ENCODE measurements at regions not wholly inside any gene's neighbourhood (a gene's known extent, or its start where the extent isn't known, plus 50 kb on each side); places are given as distances from the start of the nearest gene placed in this dataset.

GRCh38 chr14:101480747-101481530 lies 80.4 kb upstream of the DIO3 start:
- H3K27me3 Mint-ChIP-seq, result peaks cover 30% of the 10 kb centered on the region
- H3K9me3 Mint-ChIP-seq, result peaks cover 2% of the 10 kb centered on the region
- no peaks in the 10 kb centered on the region for H3K4me1 Mint-ChIP-seq (ENCODE audit: low read depth)
- no peak for ATAC-seq
- no peak overlapping the region for H3K4me3 Mint-ChIP-seq
- DNase-seq, result no peak
- no peak for TF ChIP-seq CTCF (IDR thresholded peaks at IDR 0.05)
- intact Hi-C loops (cut with micrococcal nuclease), result no loop called here
- no peak overlapping the region for H3K27ac Mint-ChIP-seq
- H3K36me3 Mint-ChIP-seq (ENCODE audit: low read depth), result no peaks in the 10 kb centered on the region
- ChIA-PET POLR2A (no interaction called here), CTCF (no interaction called here)

- TF ChIP-seq CTCF (IDR thresholded peaks at IDR 0.05), result no peak
- Mint-ChIP-seq H3K27me3 (peaks cover 27% of the 10 kb centered on the region), H3K36me3 (ENCODE audit: low read depth) (no peaks in the 10 kb centered on the region), H3K4me1 (ENCODE audit: low read depth) (no peaks in the 10 kb centered on the region), H3K27ac (no peak overlapping the region), H3K9me3 (peaks cover 2% of the 10 kb centered on the region), H3K4me3 (no peak overlapping the region)
- ChIA-PET CTCF (no interaction called here), POLR2A (no interaction called here)
- intact Hi-C loops (cut with micrococcal nuclease), result no loop called here
- DNase-seq, result no peak
- ATAC-seq, result no peak
Observed at GRCh38 chr14:101481557-101481956, 79.7 kb upstream of the DIO3 start.

GRCh38 chr14:101482066-101482465 lies 79.2 kb upstream of the DIO3 start:
- H3K4me3 Mint-ChIP-seq, result no peak overlapping the region
- H3K4me1 Mint-ChIP-seq (ENCODE audit: low read depth), result no peaks in the 10 kb centered on the region
- H3K27ac Mint-ChIP-seq, result no peak overlapping the region
- POLR2A ChIA-PET, result no interaction called here
- intact Hi-C loops (cut with micrococcal nuclease), result no loop called here
- H3K9me3 Mint-ChIP-seq, result peaks cover 2% of the 10 kb centered on the region
- DNase-seq (no peak), ATAC-seq (no peak)
- peaks cover 27% of the 10 kb centered on the region for H3K27me3 Mint-ChIP-seq
- TF ChIP-seq CTCF (IDR thresholded peaks at IDR 0.05), result no peak
- CTCF ChIA-PET, result no interaction called here
- H3K36me3 Mint-ChIP-seq (ENCODE audit: low read depth), result no peaks in the 10 kb centered on the region

GRCh38 chr14:101483829-101484228 lies 77.5 kb upstream of the DIO3 start:
- H3K36me3 Mint-ChIP-seq (ENCODE audit: low read depth), result no peaks in the 10 kb centered on the region
- peaks cover 27% of the 10 kb centered on the region for H3K27me3 Mint-ChIP-seq
- TF ChIP-seq CTCF (IDR thresholded peaks at IDR 0.05), result no peak
- no peak overlapping the region for H3K27ac Mint-ChIP-seq
- H3K4me1 Mint-ChIP-seq (ENCODE audit: low read depth), result no peaks in the 10 kb centered on the region
- H3K9me3 Mint-ChIP-seq, result peaks cover 2% of the 10 kb centered on the region
- ATAC-seq (no peak), DNase-seq (no peak)
- ChIA-PET CTCF (no interaction called here), POLR2A (no interaction called here)
- intact Hi-C loops (cut with micrococcal nuclease), result no loop called here
- H3K4me3 Mint-ChIP-seq, result no peak overlapping the region

- Mint-ChIP-seq H3K27ac (no peak overlapping the region), H3K27me3 (peaks cover 16% of the 10 kb centered on the region), H3K9me3 (no peaks in the 10 kb centered on the region), H3K4me3 (no peak overlapping the region), H3K4me1 (ENCODE audit: low read depth) (no peaks in the 10 kb centered on the region), H3K36me3 (ENCODE audit: low read depth) (no peaks in the 10 kb centered on the region)
- ATAC-seq (no peak), DNase-seq (no peak)
- intact Hi-C loops (cut with micrococcal nuclease), result no loop called here
- ChIA-PET POLR2A (no interaction called here), CTCF (no interaction called here)
- no peak for TF ChIP-seq CTCF (IDR thresholded peaks at IDR 0.05)
Observed at GRCh38 chr14:101489092-101489760, 72.1 kb upstream of the DIO3 start.
